GM12878 (cell line): ENCODE measurements at regions not wholly inside any gene's neighbourhood (a gene's known extent, or its start where the extent isn't known, plus 50 kb on each side); places are given as distances from the start of the nearest gene placed in this dataset.

ENCODE experiments used
- CEBPB ChIP-seq, 2 experiments: fragments of 150-350 bp in 1 of 2; IDR thresholded peaks; 2 replicates each; pipeline ENCODE4 v1.6.1; 2012 to 2014; ENCODE audit warnings: low read depth in 2 of 2, low read length in 2 of 2, borderline replicate concordance in 1 of 2, inconsistent platforms in 1 of 2
- EP300 ChIP-seq, 2 experiments: fragments of 150-350 bp in 1 of 2; IDR thresholded peaks; 2 replicates each; pipeline ENCODE4 v1.6.1; 2011 to 2012; ENCODE audit warnings: low read depth in 2 of 2, low read length in 2 of 2, borderline replicate concordance in 1 of 2, improper control_type of control experiment in 1 of 2, inconsistent platforms in 1 of 2; ENCODE audit not compliant: control insufficient read depth in 1 of 2
- MXI1 ChIP-seq: fragments of 150-350 bp; IDR thresholded peaks from 2 replicates; pipeline ENCODE4 v1.6.1; 2011; ENCODE audit warnings: low read depth, mild to moderate bottlenecking, inconsistent platforms, low read length, improper control_type of control experiment
- NR2C2 ChIP-seq: IDR thresholded peaks from 2 replicates; pipeline ENCODE4 v1.6.1; 2011; ENCODE audit warnings: borderline replicate concordance, low read depth; ENCODE audit not compliant: control insufficient read depth, insufficient read length
- PAX5 ChIP-seq: IDR thresholded peaks from 2 replicates; pipeline ENCODE4 v1.6.1; 2011; ENCODE audit warnings: low read depth, low read length, borderline replicate concordance
- POLR2A ChIP-seq: IDR thresholded peaks from 2 replicates; pipeline ENCODE4 v1.6.1; 2011; ENCODE audit warnings: low read depth, mild to moderate bottlenecking, low read length
- RAD21 ChIP-seq: IDR thresholded peaks from 2 replicates; pipeline ENCODE4 v1.6.1; 2011; ENCODE audit warnings: mild to moderate bottlenecking, low read depth, low read length, moderate library complexity; ENCODE audit not compliant: insufficient read depth
- SIN3A ChIP-seq: IDR thresholded peaks from 2 replicates; pipeline ENCODE4 v1.6.1; 2012; ENCODE audit warnings: low read depth, low read length, improper control_type of control experiment
- SMC3 ChIP-seq: IDR thresholded peaks from 2 replicates; pipeline ENCODE4 v1.6.1; 2011; ENCODE audit warnings: low read length, improper control_type of control experiment, borderline replicate concordance
- ZBTB33 ChIP-seq: fragments of 450-650 bp; IDR thresholded peaks from 2 replicates; pipeline ENCODE4 v1.6.1; 2017; ENCODE audit warnings: mild to moderate bottlenecking

GRCh38 chr22:22833059-22833458 is 54.6 kb upstream of the IGLL5 start:
- TF ChIP-seq CEBPB (IDR thresholded peaks at IDR 0.05; ENCODE audit: borderline replicate concordance in 1 of 2, low read depth in 2 of 2, low read length in 2 of 2) (no peak), EP300 (IDR thresholded peaks at IDR 0.05; ENCODE audit: borderline replicate concordance in 1 of 2, control insufficient read depth in 1 of 2, low read depth in 2 of 2, low read length in 2 of 2) (no peak), PAX5 (no peak), RAD21 (no peak), POLR2A (no peak), MXI1 (no peak), SIN3A (no peak), ZBTB33 (no peak), NR2C2 (no peak), SMC3 (no peak)
